SK-MEL-5 (cell line): ENCODE measurements at regions not wholly inside any gene's neighbourhood (a gene's known extent, or its start where the extent isn't known, plus 50 kb on each side); places are given as distances from the start of the nearest gene placed in this dataset.
"Not testable (repeated sequence)": the region's sequence is repeated elsewhere in the genome, so short reads cannot be mapped to it uniquely, and the experiment has no call there.

Experiments used
- DNase-seq: peaks from one replicate; pipeline ENCODE4 v3.0.0-alpha.2; 2016; ENCODE audit warnings: low read depth, low spot score
- in situ Hi-C: cut with HindIII; loops from 2 replicates; pipeline ENCODE4 v1.10.0; 2016; ENCODE audit warnings: low sequenced_read_pairs, high pct_unique_total_duplicates, low pct_unique_long_range_greater_than_20kb

DNA sequence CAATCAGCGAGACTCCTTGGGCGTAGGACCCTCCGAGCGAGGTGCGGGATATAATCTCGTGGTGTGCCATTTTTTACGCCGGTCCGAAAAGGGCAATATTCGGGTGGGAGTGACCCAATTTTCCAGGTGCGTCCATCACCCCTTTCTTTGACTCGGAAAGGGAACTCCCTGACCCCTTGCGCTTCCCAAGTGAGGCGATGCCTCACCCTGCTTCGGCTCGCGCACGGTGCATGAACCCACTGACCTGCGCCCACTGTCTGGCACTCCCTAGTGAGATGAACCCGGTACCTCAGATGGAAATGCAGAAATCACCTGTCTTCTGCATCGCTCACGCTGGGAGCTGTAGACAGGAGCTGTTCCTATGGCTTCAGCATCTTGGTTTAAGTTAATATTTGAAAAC, 391.7 kb upstream of the LRFN5 start:
- DNase-seq, in situ Hi-C loops: not testable (repeated sequence)

DNA sequence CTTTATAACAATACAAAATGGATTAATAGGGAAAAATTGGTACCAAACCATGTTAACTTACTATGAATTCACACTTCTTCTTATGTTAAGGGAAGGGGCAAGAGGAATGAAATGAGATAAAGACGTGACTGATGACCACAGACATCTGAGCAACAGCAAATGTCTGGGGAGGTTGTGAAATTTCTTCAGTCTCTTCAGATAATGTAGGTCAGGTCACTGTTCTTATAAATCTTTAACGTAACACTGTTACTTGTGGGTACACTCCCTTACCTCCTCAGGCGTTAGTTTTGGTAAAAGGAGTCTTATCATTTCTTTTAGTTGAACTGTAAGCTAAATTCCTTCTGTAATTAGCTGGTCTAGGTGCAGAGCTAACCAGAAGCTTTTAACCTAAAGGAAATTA, 405.0 kb upstream of the LRFN5 start:
- in situ Hi-C loops, result no loop called here
- no peak for DNase-seq

DNA sequence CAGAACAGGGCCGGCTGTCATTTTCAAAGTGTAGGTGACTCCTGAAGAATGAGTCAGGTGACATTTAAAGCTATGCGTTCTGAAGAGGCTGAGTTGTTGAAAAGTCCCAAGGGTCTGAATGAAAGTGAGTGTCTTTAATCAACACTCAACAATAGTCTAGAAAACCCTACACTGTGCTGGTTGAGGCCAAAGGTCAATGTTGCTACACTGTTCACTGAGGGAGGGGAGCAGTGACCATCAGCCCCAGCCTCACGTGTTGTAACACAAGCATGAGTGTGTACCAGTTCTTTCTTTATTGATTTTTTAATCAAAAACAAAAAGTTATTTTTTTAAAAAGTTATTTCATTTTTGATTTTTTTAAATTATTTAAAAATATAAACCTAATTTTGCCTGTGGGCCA, 418.8 kb upstream of the LRFN5 start:
- in situ Hi-C loops, result no loop called here
- no peak for DNase-seq

DNA sequence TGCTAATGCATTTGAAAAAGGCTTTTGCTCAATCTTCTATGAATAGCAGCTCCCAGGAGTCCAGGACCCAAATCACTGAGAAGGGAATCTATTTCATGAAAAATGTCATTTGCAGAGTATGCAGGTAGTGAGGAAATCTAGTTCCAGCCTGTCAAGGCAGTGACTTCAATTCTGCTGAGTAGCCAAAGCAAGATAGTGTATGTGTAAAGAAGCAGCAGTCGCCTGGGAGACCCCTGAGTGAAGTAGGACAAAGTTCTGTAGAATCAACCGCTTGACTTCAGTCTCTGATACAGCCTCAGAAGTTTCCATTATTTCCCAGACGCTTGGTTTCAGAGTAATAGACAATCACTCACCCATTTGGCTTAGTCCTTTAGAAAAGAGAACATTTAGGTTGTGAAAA, 435.6 kb upstream of the LRFN5 start:
- in situ Hi-C loops, result no loop called here
- DNase-seq, result no peak

DNA sequence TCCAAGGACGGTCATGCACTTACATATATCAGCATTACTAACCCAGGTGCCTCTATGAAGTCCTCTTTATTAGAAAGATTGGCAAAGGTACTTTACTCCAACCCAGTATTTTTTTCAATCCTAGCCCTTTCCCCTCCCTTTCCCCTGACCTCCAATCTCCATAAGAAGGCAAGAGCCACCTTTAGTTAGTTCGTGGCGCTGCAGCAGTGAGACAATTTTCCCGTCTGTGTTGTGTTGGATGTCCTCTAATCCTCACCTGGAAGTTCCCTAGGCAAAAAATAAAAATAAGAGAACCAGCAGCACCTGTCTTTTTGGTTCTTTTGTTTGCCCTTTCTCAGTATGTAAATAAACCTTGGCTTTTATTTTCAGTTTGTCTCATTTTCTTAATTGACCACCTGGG, 439.6 kb upstream of the LRFN5 start:
- DNase-seq, result no peak
- in situ Hi-C loops, result no loop called here

DNA sequence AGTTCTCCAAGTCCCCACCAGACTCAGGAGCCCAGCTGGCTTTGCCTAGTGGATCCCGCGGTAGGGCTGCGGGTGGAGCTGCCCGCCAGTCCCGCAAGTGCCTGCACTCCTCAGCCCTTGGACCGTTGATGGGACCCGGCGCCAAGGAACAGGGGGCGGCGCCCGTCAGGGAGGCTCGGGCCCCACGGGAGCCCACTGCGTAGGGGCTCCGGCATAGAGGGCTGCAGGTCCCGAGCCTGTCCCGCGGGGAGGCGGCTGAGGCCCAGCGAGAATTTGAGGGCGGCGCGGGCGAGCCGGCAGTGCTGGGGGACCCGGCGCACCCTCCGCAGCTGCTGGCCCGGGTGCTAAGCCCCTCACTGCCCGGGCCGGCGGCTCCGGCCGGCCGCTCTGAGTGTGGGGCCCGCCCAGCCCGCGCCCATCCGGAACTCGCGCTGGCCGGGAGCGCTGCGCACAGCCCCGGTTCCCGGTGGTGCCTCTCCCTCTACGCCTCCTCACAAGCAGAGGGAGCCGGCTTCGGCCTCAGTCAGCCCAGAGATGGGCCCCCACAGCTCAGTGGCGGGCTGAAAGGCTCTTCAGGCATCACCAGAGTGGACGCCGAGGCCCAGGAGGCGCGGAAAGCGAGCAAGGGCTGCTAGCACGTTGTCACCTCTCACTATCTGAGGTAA, 452.4 kb upstream of the LRFN5 start:
- DNase-seq, result no peak
- in situ Hi-C loops, result no loop called here

DNA sequence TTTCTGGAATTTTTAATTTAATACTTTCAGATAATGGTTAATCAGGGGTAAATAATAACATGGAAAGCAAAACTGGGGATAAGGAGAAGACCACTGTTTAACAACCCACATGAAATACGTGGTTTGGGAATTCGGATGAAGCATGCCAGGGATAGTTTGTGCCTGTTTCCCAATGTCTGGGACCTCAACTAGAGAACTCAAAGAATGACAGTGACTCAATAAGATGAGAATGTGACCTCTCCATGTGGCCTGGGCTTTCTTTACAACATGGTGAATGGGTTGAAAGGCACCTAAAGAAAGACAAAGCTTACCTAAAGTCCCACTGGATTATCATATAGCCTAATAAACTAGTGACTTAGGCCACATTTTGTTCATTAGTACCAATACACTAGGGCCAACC, 460.3 kb upstream of the LRFN5 start:
- DNase-seq, result no peak
- in situ Hi-C loops, result no loop called here

DNA sequence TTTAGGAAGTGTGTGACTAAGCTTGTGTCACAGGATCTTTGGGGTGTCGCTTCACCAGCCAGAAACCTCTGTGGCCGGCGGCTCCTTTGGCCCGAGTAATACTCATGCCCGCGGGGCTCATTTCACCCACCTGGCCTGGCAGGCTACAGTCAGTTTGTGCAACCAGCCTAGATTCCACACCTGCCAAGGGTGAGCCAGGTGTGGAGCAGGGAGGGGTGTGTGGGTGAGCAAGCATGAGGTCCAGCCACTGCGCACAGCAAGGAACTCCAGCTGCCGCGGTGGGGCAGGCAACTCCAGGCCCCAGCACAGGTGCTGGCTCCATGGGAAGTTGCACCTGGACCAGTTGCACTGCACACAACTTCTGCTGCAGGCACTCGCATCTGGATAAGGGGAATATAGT, 462.3 kb upstream of the LRFN5 start:
- DNase-seq, result no peak
- in situ Hi-C loops, result no loop called here

DNA sequence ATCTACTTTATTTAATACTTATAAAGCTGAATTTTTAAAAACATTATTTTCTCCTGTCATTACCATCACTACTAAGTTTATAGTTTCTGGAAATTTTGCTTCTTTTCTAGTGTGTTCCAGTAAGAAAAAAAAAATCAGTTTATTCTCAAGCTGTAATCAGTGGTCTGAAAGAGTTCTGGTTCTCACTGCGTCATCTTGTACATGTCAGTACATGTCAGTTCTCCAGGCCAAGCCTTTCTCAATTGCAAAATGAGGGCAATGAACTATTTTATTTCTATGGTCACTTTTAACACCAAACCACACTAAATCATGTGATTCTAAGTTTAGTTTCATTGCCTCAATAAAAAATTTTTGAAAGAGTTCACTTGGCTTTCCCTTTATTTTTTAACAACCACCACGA, 468.9 kb upstream of the LRFN5 start:
- in situ Hi-C loops, result no loop called here
- no peak for DNase-seq

DNA sequence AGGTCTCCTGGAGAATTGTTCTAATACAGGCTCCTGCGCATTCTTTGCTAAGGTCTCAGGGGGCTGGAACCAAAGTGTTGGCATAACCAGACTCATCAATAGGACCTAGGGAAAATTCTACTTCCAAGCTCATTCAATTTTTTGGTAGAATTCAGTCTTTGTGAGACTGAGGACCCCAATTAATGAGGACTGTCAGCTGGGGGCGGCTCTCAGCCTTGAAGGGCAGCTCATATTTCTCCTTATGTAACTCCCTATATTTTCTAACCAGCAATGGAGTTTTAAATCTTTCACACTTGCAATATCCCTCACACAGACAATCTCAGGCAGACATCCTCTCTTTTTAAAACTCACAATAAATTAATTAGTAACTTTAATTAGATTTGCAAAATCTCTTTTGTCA, 476.4 kb upstream of the LRFN5 start:
- in situ Hi-C loops, result no loop called here
- DNase-seq, result no peak

DNA sequence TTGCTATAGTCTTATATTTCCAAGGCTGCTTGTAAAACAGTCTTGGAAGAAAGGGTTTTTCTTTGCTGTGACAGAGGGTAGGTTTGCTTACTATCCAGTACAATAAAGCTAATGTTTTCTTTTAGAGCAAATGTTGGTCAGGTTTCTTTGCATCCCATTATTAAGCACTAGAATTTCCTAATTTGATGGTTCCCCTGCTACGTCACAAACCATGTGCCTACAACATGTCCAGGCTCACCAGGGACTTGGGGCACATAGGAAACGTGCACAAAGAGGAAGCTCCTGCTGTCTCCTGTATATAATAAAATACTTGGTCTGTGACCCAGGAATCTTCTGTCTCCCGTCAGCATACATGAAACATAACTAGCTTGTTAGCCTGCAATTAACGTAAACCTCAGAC, 486.3 kb upstream of the LRFN5 start:
- DNase-seq, result peak; percentile 77
- in situ Hi-C loops, result no loop called here

DNA sequence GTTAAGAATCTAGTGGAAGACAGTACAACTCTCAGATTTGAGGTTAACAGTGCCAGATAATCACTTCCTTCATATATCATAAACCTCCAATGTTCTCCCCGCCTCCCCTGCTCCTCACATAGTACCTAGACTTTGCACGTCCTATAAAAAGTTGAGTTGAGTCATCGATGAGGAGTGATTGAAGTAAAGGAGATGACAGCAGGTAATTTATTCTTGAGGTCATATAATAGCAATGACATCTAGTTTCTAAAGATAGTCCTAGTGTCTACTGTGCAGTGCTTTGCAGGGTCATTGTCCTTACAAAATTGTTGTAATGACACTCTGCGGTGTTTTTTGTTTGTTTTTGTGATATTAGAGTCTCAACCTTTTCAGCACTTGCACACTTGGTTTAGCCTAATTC, 510.5 kb upstream of the LRFN5 start:
- DNase-seq, result no peak
- in situ Hi-C loops, result no loop called here

DNA sequence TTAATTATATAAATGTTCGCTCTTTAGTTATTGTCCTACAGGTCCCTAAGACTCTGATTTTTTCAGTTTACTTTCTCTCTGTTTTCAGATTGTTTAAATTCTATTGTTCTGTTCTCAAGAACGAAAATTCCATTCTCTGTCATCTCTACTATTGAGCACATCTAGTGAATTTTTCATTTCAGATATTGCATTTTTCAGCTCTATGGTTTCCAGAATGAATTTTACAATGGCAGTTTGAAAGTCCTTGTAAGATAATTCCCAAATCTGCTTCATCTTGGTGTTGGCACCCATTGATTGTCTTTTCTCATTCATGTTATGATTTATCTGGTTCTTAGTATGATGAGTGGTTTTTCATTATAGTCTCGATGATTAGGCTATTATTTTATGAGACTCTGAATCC, 519.6 kb upstream of the LRFN5 start:
- DNase-seq, result no peak
- in situ Hi-C loops, result no loop called here

DNA sequence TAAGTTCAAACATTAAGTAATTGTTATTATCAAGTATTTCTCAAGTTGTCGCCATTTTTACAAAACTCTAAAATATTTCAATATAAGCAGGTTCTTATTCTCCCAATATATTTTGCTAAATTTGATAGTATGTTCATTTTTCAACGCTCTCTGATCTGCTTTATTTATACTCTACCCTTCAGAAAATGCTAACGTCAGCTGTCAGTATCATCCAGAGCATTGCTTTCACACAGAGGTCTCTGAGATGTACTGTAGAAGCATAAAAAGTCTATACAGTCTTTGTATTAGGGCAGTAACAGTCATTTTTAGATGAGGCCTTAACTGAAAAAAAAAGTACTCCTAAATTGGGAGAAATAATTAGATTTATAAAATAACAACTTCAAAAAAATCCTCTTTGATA, 533.1 kb upstream of the LRFN5 start:
- no peak for DNase-seq
- in situ Hi-C loops, result no loop called here

DNA sequence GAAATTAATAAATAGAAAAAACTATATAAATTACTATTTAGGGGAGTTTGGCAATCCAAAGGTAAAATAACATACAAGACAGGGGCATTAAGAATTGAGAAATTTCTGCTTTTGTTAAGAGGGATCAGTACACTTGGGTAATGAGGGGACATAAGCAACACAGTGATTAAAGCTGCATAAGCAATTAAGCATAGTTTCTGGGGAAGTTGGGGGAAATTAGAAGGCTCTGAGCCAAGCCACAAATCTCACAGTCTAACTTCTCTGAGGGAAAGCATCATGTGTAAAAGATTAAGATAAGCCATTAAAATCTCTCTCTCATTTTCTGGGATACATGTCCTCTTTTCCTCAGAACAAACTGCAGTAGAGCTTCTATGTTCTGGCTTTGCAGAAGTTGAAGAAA, 533.9 kb upstream of the LRFN5 start:
- DNase-seq, result no peak
- in situ Hi-C loops, result no loop called here

DNA sequence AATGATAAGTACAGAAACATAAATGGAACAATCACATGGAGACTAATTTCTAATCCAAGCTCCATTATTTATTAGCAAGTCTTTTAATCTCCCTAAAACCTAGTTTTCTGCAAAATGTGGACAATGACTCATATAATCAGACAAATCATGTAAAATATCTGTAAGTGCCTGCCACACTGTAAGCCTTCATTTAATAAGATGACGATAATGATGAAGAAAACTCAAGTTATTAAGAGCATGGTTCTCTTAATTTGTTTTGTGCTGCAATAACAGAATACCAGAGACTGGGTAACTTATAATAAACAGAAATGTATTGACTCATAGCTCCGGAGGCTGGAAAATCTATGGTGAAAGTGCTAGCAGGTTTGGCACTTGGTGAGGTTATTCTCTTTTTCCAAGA, 535.3 kb upstream of the LRFN5 start:
- in situ Hi-C loops, result no loop called here
- DNase-seq, result no peak

DNA sequence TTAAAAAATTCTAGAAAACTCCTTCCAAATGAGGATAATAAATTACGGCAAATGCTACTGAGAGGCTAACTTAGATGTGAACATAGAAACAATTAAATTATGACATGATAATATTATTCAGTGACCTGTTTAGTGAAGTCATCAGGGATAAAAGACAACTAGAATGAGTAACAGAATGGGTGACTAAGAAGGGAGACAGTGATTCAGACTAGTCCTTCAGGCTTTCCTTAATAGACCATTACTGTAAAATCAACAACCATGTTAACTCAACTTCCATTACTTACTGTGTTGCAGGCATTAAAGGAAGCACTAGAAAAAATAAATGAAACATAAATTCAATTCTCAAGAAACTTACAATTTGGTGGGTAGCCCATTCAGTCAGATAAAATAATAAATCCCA, 543.9 kb upstream of the LRFN5 start:
- DNase-seq, result no peak

DNA sequence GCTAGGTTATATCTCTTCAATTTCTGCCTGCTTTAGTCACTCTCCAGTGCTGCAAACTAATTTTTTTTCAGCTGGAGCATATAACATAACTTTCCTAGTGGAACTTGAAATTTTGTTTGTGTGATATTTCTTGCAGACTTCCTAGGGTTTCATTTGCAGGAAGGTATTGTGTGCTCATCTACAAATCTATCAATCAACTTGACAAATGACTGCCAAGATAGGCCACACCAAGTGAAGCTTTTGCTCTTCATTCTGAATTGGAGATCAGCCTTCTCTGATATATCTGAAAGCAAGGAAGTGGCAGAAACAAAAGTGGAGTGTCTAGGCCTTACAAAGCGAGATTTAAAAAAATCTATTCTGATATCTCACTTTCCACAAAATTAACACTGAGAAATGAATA, 551.1 kb upstream of the LRFN5 start:
- in situ Hi-C loops, result no loop called here
- DNase-seq, result no peak

More for the DNA sequence above, 543.9 kb upstream of the LRFN5 start:
- in situ Hi-C loops, result no loop called here

DNA sequence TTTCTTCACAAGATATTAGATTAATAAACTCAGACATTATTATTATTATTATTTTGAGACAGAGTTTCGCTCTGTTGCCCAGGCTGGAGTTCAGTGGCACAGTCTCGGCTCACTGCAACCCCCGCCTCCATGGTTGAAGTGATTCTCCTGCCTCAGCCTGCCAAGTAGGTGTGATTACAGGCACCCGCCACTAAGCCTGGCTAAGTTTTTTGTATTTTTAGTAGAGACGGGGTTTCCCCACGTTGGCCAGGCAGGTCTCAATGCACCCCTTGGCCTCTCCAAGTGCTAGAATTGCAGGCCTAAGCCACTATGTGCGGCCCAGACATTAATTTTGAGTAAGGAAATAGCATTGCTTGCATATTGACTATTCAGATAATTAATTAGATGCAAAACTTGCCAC, 554.9 kb upstream of the LRFN5 start:
- in situ Hi-C loops, result no loop called here

DNA sequence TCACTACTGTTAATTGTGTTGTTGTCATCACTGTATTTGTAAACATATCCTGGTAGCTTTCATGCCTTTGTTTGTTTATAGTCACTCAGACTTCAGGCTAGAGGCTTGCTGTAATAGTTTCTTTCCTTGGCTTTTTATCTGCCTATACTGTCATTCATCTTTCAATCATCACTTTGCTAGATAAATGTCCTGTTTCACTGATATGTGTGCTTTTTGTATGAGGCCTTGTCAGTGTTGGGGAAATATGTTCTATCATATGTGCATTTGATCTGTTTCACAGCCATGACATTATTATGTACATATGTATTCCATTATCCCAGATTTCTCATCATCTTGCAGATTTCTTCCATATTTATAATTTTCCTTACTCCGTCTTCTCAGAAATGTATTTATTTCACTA, 558.9 kb upstream of the LRFN5 start:
- in situ Hi-C loops, result no loop called here
- no peak for DNase-seq

More for the DNA sequence above, 554.9 kb upstream of the LRFN5 start:
- no peak for DNase-seq
